ENCODE measurements at regions not wholly inside any gene's neighbourhood (a gene's known extent, or its start where the extent isn't known, plus 50 kb on each side); places are given as distances from the start of the nearest gene placed in this dataset.

DNA sequence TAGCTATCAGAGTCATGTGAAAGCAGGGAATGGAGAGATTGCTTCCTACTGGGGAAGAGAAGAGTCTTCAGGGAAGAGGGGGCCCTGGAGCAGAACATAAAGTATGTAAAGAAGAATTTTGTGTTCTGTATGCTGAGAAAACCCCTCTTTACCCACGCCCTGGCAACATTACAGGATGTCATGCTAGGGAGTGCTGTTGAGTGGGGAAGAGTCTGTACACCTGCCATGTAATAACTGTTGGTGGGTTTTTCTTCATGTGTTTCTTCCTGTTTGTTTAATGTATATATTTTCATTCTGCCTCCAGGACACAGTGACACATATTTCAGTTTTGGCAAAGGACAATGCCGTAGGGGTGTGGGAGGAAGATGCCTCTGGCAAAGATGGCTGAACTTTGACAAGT lies 122.8 kb upstream of the LPP start:
- TF ChIP-seq, protein P1, sequence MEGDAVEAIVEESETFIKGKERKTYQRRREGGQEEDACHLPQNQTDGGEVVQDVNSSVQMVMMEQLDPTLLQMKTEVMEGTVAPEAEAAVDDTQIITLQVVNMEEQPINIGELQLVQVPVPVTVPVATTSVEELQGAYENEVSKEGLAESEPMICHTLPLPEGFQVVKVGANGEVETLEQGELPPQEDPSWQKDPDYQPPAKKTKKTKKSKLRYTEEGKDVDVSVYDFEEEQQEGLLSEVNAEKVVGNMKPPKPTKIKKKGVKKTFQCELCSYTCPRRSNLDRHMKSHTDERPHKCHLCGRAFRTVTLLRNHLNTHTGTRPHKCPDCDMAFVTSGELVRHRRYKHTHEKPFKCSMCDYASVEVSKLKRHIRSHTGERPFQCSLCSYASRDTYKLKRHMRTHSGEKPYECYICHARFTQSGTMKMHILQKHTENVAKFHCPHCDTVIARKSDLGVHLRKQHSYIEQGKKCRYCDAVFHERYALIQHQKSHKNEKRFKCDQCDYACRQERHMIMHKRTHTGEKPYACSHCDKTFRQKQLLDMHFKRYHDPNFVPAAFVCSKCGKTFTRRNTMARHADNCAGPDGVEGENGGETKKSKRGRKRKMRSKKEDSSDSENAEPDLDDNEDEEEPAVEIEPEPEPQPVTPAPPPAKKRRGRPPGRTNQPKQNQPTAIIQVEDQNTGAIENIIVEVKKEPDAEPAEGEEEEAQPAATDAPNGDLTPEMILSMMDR (IDR thresholded peaks at IDR 0.05) = no peak
- Histone ChIP-seq H3K4me3 (no peak overlapping the region), H3K27ac (no peak overlapping the region)
- no peak for DNase-seq (ENCODE audit: low spot score)

DNA sequence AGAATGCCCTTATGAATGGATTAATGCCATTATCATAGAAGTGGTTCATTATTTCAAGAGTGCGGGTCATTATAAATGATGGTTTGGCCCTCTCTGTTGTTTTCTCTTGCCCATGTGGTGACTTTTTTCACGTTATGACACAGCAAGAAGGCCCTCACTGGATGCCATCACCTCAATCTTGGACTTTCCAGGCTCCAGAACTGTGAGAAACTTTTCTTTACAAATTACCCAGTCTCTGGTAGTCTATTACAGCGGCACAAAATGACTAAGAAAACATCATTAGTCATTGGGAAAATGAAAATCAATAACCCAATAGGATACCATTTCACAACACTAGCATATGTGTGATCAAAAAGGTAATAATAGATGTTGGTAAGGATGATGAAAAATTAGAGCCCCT lies 119.0 kb upstream of the LPP start:
- Histone ChIP-seq H3K27ac (no peak overlapping the region), H3K4me3 (no peak overlapping the region)
- TF ChIP-seq, protein P1 (IDR thresholded peaks at IDR 0.05) = no peak
- no peak for DNase-seq (ENCODE audit: low spot score)

DNA sequence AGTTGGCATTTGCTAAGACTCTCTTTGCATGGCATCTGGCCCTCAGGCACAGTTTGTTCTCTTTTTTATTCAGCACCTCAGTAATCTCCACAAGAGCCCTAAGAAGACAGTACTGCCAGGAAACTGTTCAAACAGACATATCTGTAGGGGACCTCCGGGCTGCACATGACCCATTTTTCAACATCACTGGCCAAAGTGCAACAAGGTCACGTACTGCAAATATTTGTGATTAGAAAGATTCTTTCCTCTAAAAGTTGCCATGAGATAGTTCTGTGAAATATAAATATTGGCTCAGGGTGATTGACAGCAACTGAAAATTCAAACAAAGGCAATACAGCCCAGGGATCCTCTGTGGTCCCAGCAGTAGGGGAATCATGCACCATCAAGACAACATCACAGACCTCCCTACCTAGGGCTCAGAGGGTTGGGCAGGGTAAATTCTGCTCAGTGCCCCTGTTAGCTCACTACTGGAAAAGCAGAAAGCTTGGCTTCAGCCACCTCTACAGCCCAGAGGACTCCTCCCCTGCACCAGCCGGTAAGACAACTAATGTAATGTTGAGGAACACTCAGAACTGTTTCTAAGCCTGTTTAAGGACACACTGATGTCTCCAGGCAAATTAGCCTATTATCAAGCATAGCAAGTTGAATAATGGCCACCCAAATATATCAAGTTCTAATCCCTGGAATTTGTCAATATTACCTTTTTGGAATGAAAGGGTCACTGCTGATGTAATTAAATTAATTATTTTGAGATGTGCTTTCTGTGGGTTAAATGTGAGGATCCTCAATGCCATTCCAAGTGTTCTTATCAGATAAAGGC lies 117.4 kb upstream of the LPP start:
- DNase-seq (ENCODE audit: low spot score) = no peak
- H3K4me3 ChIP-seq = no peak overlapping the region
- TF ChIP-seq, protein P1 (IDR thresholded peaks at IDR 0.05) = no peak
- no peak overlapping the region for H3K27ac ChIP-seq

DNA sequence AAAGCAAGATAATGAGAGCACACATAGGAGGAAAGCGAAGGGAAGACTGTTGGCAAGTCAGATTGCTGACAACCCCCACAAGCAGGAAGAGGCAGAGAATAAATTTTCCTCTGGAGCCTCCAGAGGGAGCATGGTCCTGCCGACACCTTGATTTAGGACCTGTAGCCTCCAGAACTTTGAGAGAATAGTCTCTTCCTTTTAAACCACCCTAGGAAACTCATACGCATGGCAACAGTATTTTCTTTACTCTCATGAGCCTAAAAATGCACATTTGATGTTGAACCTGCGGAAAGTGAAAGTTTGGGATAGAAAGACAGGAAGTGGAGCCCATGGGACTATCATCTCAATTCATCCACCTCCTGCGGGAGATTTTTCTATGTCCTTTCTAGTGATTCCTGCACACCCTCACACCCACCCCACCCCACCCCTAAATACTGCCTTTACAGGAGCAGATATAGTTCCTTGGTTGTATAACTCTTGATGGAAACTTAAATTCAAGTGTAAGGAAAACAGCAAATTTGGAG lies 116.7 kb upstream of the LPP start:
- Histone ChIP-seq H3K27ac (no peak overlapping the region), H3K4me3 (peak overlapping the region; percentile 44)
- DNase-seq (ENCODE audit: low spot score) = no peak
- TF ChIP-seq, protein P1 (IDR thresholded peaks at IDR 0.05) = peak; percentile 23

DNA sequence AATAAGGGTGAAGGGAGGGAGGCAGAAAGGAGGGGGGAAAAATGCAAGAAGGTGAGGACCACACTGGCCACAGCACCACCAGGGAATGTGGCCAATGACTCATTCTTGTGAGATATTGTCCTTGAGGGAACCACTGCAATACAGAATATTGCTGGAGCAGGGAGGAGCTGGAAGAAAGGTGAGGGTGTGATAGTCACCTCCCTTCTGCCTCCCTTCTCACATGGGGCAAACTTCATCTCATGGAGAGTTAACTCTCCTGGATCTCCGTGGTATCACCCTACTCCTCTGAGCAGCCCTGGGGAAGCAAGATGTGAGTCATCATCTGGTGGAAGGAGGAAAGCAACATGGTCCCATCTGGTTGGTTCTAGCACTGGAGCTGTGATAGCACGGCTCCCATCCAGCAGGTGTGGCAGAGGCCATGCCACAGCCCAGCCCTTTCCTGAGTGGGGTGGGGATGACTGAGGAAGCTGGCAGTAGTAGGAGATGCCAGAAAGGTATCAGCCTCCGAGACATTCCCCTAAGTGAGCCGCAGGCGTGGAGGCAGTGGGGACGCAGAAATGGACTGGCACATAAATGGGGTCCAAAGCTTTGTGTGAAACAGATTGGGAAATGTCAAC lies 115.9 kb upstream of the LPP start:
- Histone ChIP-seq H3K4me3 (no peak overlapping the region), H3K27ac (no peak overlapping the region)
- TF ChIP-seq, protein P1 (IDR thresholded peaks at IDR 0.05) = no peak
- DNase-seq (ENCODE audit: low spot score) = no peak

DNA sequence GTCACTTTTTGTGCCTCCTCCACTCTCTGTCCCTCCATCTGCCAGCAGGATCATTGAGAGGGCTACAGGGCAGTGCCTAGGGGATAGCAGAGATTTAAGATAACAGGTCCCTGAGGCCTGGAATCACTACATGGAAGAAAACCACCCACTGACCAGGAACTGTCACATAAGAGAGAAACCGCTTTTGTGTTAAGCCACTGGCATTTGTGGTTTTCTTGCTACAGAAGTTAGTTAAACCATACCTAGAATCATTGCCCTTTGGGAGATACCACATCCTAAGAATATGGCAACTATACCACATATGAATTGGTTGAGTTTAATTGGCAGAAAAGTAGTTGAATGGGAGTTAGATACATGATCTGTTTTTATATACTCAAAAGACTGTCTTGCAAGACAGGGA lies 112.8 kb upstream of the LPP start:
- TF ChIP-seq, protein P1 (IDR thresholded peaks at IDR 0.05) = no peak
- H3K4me3 ChIP-seq = no peak overlapping the region
- no peak overlapping the region for H3K27ac ChIP-seq
- DNase-seq (ENCODE audit: low spot score) = no peak

DNA sequence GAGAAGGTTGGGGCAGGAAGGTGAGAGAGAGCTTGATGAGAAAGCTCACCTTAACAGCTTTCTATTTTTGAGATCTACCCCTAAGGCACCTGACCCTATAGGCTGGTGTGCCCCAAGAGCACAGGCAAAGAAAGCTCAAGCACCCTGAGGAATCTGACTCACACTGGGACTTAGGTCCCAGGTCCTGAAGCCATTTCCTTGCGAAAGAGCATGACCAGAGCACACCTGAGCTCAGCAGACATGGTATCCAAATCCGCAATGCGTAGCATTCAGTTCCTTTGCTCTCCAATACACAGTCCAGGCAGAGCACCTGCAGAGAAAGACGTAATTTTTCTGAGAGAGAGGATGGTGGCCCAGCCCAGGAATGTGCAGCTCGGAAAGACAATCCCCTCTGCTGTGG lies 112.1 kb upstream of the LPP start:
- no peak for DNase-seq (ENCODE audit: low spot score)
- TF ChIP-seq, protein P1 (IDR thresholded peaks at IDR 0.05) = no peak
- Histone ChIP-seq H3K27ac (no peak overlapping the region), H3K4me3 (no peak overlapping the region)

Data from coronary artery (tissue), 2 donors.